ENCODE measurements at regions not wholly inside any gene's neighbourhood (a gene's known extent, or its start where the extent isn't known, plus 50 kb on each side); places are given as distances from the start of the nearest gene placed in this dataset.

DNA sequence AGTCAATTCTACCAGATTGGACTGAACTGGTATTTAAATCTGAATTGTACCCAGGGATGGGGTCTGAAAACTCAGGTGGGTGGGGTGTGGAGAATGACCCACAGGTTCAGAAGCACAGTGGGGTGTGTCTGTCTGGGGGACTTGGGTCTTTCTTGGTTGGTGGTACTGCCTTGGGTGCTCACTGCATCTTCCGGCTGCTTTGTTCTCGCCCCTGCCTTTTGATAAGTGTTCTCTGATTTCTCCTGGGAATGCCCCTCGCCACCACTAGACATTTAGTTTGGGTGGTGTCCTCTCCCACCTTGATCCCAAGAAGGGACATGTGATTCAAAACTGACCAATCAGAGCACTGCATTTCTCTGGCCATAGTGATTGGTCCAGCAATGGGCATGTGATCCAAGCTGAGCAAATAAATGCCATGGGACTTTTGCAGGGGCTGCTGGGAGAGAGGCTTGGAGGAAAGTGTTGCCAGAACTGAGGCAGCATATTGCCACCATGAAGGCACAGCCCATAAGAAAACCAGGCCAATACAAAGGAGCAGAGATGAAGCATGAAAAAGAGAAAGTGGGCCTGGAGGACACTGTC, 270.5 kb downstream of the NPHP4 start:
- intact Hi-C loops (cut with micrococcal nuclease; ENCODE audit: unreplicated experiment) = no loop called here
- no peaks in the 10 kb centered on the region for H3K36me3 ChIP-seq (ENCODE audit: control insufficient read depth, insufficient read depth, low read length)
- no TSS peak for BruUV-seq (replicated peaks)
- H3K4me3 ChIP-seq (ENCODE audit: low read depth, low read length) = no peak overlapping the region
- CTCF ChIA-PET = no interaction called here
- Mint-ChIP-seq H3K27me3 (ENCODE audit: insufficient read depth, unreplicated experiment) (no peaks in the 10 kb centered on the region), H3K27ac (ENCODE audit: unreplicated experiment) (no peak overlapping the region), H3K4me3 (ENCODE audit: unreplicated experiment) (no peak overlapping the region), H3K9me3 (ENCODE audit: unreplicated experiment) (peaks cover 11% of the 10 kb centered on the region), H3K36me3 (ENCODE audit: insufficient read depth, unreplicated experiment) (peaks cover 7% of the 10 kb centered on the region), H3K4me1 (ENCODE audit: low read depth, unreplicated experiment) (peaks cover 4% of the 10 kb centered on the region)
- peaks cover 32% of the 10 kb centered on the region for H3K4me1 ChIP-seq
- H3K9me3 ChIP-seq = peaks cover 5% of the 10 kb centered on the region; the same call in 1 of the 2 replicates
- no peaks in the 10 kb centered on the region for H3K27me3 ChIP-seq (replicated peaks; ENCODE audit: control insufficient read depth, insufficient read depth, low read length)
- POLR2A ChIA-PET = no interaction called here
- TF ChIP-seq CTCF (IDR thresholded peaks at IDR 0.05; ENCODE audit: insufficient read depth in 1 of 2, low read depth in 1 of 2, low read length in 1 of 2, severe bottlenecking in 1 of 2, unreplicated experiment in 1 of 2) = no peak
- DNase-seq = no peak

GRCh38 chr1:5720936-5721335, 271.3 kb downstream of the NPHP4 start:
- H3K4me3 Mint-ChIP-seq (ENCODE audit: unreplicated experiment) = no peak overlapping the region
- H3K36me3 Mint-ChIP-seq (ENCODE audit: insufficient read depth, unreplicated experiment) = peaks cover 7% of the 10 kb centered on the region
- ChIA-PET CTCF (no interaction called here), POLR2A (no interaction called here)
- peaks cover 30% of the 10 kb centered on the region for H3K4me1 ChIP-seq
- peaks cover 11% of the 10 kb centered on the region for H3K9me3 Mint-ChIP-seq (ENCODE audit: unreplicated experiment)
- intact Hi-C loops (cut with micrococcal nuclease; ENCODE audit: unreplicated experiment) = no loop called here
- no peak for DNase-seq
- peaks cover 6% of the 10 kb centered on the region; the same call in 1 of the 2 replicates for H3K9me3 ChIP-seq
- no peaks in the 10 kb centered on the region for H3K27me3 ChIP-seq (replicated peaks; ENCODE audit: control insufficient read depth, insufficient read depth, low read length)
- no peak for TF ChIP-seq CTCF (IDR thresholded peaks at IDR 0.05; ENCODE audit: insufficient read depth in 1 of 2, low read depth in 1 of 2, low read length in 1 of 2, severe bottlenecking in 1 of 2, unreplicated experiment in 1 of 2)
- no peaks in the 10 kb centered on the region for H3K27me3 Mint-ChIP-seq (ENCODE audit: insufficient read depth, unreplicated experiment)
- H3K27ac Mint-ChIP-seq (ENCODE audit: unreplicated experiment) = no peak overlapping the region
- H3K4me3 ChIP-seq (ENCODE audit: low read depth, low read length) = no peak overlapping the region
- no TSS peak for BruUV-seq (replicated peaks)
- no peaks in the 10 kb centered on the region for H3K36me3 ChIP-seq (ENCODE audit: control insufficient read depth, insufficient read depth, low read length)
- peaks cover 6% of the 10 kb centered on the region for H3K4me1 Mint-ChIP-seq (ENCODE audit: low read depth, unreplicated experiment)

GRCh38 chr1:5720484-5720883, 271.7 kb downstream of the NPHP4 start:
- peaks cover 6% of the 10 kb centered on the region for H3K4me1 Mint-ChIP-seq (ENCODE audit: low read depth, unreplicated experiment)
- H3K36me3 Mint-ChIP-seq (ENCODE audit: insufficient read depth, unreplicated experiment) = peaks cover 7% of the 10 kb centered on the region
- Histone ChIP-seq H3K36me3 (ENCODE audit: control insufficient read depth, insufficient read depth, low read length) (no peaks in the 10 kb centered on the region), H3K4me1 (peaks cover 30% of the 10 kb centered on the region), H3K4me3 (ENCODE audit: low read depth, low read length) (no peak overlapping the region), H3K9me3 (peaks cover 11% of the 10 kb centered on the region; the same call in 1 of the 2 replicates), H3K27me3 (replicated peaks; ENCODE audit: control insufficient read depth, insufficient read depth, low read length) (no peaks in the 10 kb centered on the region)
- TF ChIP-seq CTCF (IDR thresholded peaks at IDR 0.05; ENCODE audit: insufficient read depth in 1 of 2, low read depth in 1 of 2, low read length in 1 of 2, severe bottlenecking in 1 of 2, unreplicated experiment in 1 of 2) = no peak
- peaks cover 11% of the 10 kb centered on the region for H3K9me3 Mint-ChIP-seq (ENCODE audit: unreplicated experiment)
- no TSS peak for BruUV-seq (replicated peaks)
- no peak overlapping the region for H3K4me3 Mint-ChIP-seq (ENCODE audit: unreplicated experiment)
- H3K27me3 Mint-ChIP-seq (ENCODE audit: insufficient read depth, unreplicated experiment) = no peaks in the 10 kb centered on the region
- ChIA-PET POLR2A (no interaction called here), CTCF (no interaction called here)
- H3K27ac Mint-ChIP-seq (ENCODE audit: unreplicated experiment) = no peak overlapping the region
- DNase-seq = no peak
- intact Hi-C loops (cut with micrococcal nuclease; ENCODE audit: unreplicated experiment) = no loop called here

Data from Caco-2 (cell line).